B cell (primary cell): ENCODE measurements at regions not wholly inside any gene's neighbourhood (a gene's known extent, or its start where the extent isn't known, plus 50 kb on each side); places are given as distances from the start of the nearest gene placed in this dataset.

Experiments
- ATAC-seq: fragments of 200-7000 bp; cut with Tn5 transposase; one replicate; pipeline ENCODE4 v1.10.0; 2021; ENCODE audit warnings: low read depth, mild to moderate bottlenecking, moderate number of reproducible peaks, moderate library complexity
- CTCF ChIA-PET: fragments of 350-600 bp; sonication (Branson Sonifier 250); formaldehyde crosslinking; loops from one replicate; lab custom pipeline; 2021; ENCODE audit warnings: antibody characterized with exemption, inconsistent platforms; lab: Charles Lee
- POLR2A ChIA-PET: fragments of 350-600 bp; sonication (Branson Sonifier 250); formaldehyde crosslinking; loops from one replicate; lab custom pipeline; 2021; ENCODE audit warnings: antibody characterized with exemption; lab: Charles Lee
- DNase-seq: peaks from one replicate; pipeline ENCODE4 v3.0.0; 2013
- H2AFZ ChIP-seq: 2 replicates; pipeline ENCODE4 v1.6.1; 2012; ENCODE audit warnings: mild to moderate bottlenecking, low read depth, low read length; ENCODE audit not compliant: insufficient read depth, poor library complexity, severe bottlenecking
- H3K27ac ChIP-seq, 2 donors: 1 replicate in 1 of 2; 2 replicates in 1 of 2; pipeline ENCODE4 v1.5.1; 2012 to 2013; ENCODE audit warnings: low read length in 2 of 2, mild to moderate bottlenecking in 2 of 2, moderate library complexity in 1 of 2
- H3K27me3 ChIP-seq, 4 experiments: fragments of 200-600 bp in 1 of 4; sonication (generic) in 1 of 4; replicated peaks in 1 of 4; 1 replicate in 2 of 4; 2 replicates in 2 of 4; pipeline versions ENCODE4 v1.6.1 to v1.7.0; 2013 to 2016; ENCODE audit warnings: low read length in 3 of 4, mild to moderate bottlenecking in 2 of 4, mixed read lengths in 1 of 4, moderate library complexity in 1 of 4; ENCODE audit not compliant: insufficient read depth in 4 of 4, control insufficient read depth in 3 of 4; ENCODE audit errors: control extremely low read depth in 1 of 4
- H3K36me3 ChIP-seq, 2 experiments: replicated peaks in 1 of 2; 1 replicate in 1 of 2; 2 replicates in 1 of 2; pipeline versions ENCODE4 v1.6.1 to v1.7.1; 2013; ENCODE audit warnings: low read length in 1 of 2; ENCODE audit not compliant: insufficient read depth in 2 of 2, control insufficient read depth in 1 of 2; ENCODE audit errors: control extremely low read depth in 1 of 2, extremely low read depth in 1 of 2
- H3K4me1 ChIP-seq, 2 donors: fragments of 200-600 bp in 1 of 2; sonication (generic) in 1 of 2; 1 replicate in 1 of 2; 2 replicates in 1 of 2; pipeline versions ENCODE4 v1.5.1 to v1.6.1; 2013 to 2017; ENCODE audit warnings: low read length in 2 of 2; ENCODE audit not compliant: control insufficient read depth in 2 of 2, insufficient read depth in 2 of 2
- H3K4me2 ChIP-seq: replicated peaks from 2 replicates; pipeline ENCODE3; 2012; ENCODE audit warnings: mild to moderate bottlenecking, low read depth, low read length; ENCODE audit not compliant: poor library complexity, severe bottlenecking
- H3K4me3 ChIP-seq, 5 experiments: fragments of 200-600 bp in 1 of 5; sonication (generic) in 1 of 5; 1 replicate in 3 of 5; 2 replicates in 2 of 5; pipeline versions ENCODE4 v1.5.1 to v1.7.0; 2011 to 2016; ENCODE audit warnings: low read length in 4 of 5, mild to moderate bottlenecking in 4 of 5, low read depth in 2 of 5, control low read depth in 1 of 5, moderate library complexity in 1 of 5; ENCODE audit not compliant: insufficient read depth in 1 of 5; ENCODE audit errors: control extremely low read depth in 1 of 5, extremely low read depth in 1 of 5
- H3K79me2 ChIP-seq: fragments of 200-600 bp; sonication (generic); one replicate; pipeline ENCODE4 v1.6.0; 2016; ENCODE audit warnings: low read length; ENCODE audit not compliant: control insufficient read depth, insufficient read depth
- H3K9ac ChIP-seq: fragments of 200-600 bp; sonication (generic); 2 replicates; pipeline ENCODE4 v1.6.1; 2017; ENCODE audit warnings: mild to moderate bottlenecking, low read length, moderate library complexity
- H3K9me3 ChIP-seq, 3 donors: one replicate each; pipeline versions ENCODE4 v1.6.1 to v1.7.1; 2013; ENCODE audit warnings: low read length in 2 of 3; ENCODE audit not compliant: control insufficient read depth in 2 of 3, insufficient read depth in 1 of 3; ENCODE audit errors: control extremely low read depth in 1 of 3
- H4K20me1 ChIP-seq: 2 replicates; pipeline ENCODE4 v1.6.0; 2012; ENCODE audit warnings: mild to moderate bottlenecking, low read length; ENCODE audit not compliant: insufficient read depth, control insufficient read depth, poor library complexity, severe bottlenecking
- H3K27ac Mint-ChIP-seq: one replicate; pipeline ENCODE4 v1.8.0; 2021; ENCODE audit warnings: mixed read lengths
- H3K27me3 Mint-ChIP-seq: one replicate; pipeline ENCODE4 v1.8.0; 2021; ENCODE audit warnings: mixed read lengths
- H3K4me1 Mint-ChIP-seq: one replicate; pipeline ENCODE4 v1.8.0; 2021; ENCODE audit warnings: mixed read lengths
- H3K4me3 Mint-ChIP-seq: one replicate; pipeline ENCODE4 v1.8.0; 2021; ENCODE audit warnings: mixed read lengths
- H3K9me3 Mint-ChIP-seq: one replicate; pipeline ENCODE4 v1.8.0; 2022; ENCODE audit warnings: mixed read lengths; ENCODE audit not compliant: insufficient read depth
- EZH2 ChIP-seq: IDR thresholded peaks from 2 replicates; pipeline ENCODE4 v1.6.1; 2012; ENCODE audit warnings: borderline replicate concordance, low read depth, mild to moderate bottlenecking, moderate library complexity, low read length; ENCODE audit not compliant: insufficient read depth, poor library complexity, severe bottlenecking
- WGBS: methylation state at CpG from one replicate; pipeline ENCODE4 v1.1.5; 2013; ENCODE audit warnings: missing lambda C conversion rate; ENCODE audit not compliant: insufficient coverage; 5-methylcytosine and 5-hydroxymethylcytosine counted together
- intact Hi-C: fragments of 100-400 bp; cut with micrococcal nuclease; formaldehyde crosslinking; loops from one replicate; pipeline ENCODE4 v1.10.0; 2022
- TF ChIP-seq, protein P1 (sequence below): fragments of 200-600 bp; IDR thresholded peaks from one replicate; pipeline ENCODE4 v1.8.0; 2022; ENCODE audit warnings: antibody characterized with exemption, mild to moderate bottlenecking

- POLR2A ChIA-PET = no interaction called here
- CTCF ChIA-PET = no interaction called here
- ATAC-seq (no peak), DNase-seq (no peak)
- TF ChIP-seq, protein P1, sequence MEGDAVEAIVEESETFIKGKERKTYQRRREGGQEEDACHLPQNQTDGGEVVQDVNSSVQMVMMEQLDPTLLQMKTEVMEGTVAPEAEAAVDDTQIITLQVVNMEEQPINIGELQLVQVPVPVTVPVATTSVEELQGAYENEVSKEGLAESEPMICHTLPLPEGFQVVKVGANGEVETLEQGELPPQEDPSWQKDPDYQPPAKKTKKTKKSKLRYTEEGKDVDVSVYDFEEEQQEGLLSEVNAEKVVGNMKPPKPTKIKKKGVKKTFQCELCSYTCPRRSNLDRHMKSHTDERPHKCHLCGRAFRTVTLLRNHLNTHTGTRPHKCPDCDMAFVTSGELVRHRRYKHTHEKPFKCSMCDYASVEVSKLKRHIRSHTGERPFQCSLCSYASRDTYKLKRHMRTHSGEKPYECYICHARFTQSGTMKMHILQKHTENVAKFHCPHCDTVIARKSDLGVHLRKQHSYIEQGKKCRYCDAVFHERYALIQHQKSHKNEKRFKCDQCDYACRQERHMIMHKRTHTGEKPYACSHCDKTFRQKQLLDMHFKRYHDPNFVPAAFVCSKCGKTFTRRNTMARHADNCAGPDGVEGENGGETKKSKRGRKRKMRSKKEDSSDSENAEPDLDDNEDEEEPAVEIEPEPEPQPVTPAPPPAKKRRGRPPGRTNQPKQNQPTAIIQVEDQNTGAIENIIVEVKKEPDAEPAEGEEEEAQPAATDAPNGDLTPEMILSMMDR = no peak
- TF ChIP-seq EZH2 = no peak
- Histone ChIP-seq H3K36me3 (no peaks in the 10 kb centered on the region), H3K4me1 (no peaks in the 10 kb centered on the region), H3K27ac (no peak overlapping the region), H2AFZ (no peak overlapping the region), H3K27me3 (no peaks in the 10 kb centered on the region), H3K9ac (no peak overlapping the region), H3K9me3 (peaks cover 0 to 4% (median 0%) of the 10 kb centered on the region in 3 donors), H4K20me1 (no peaks in the 10 kb centered on the region), H3K4me3 (no peak overlapping the region), H3K79me2 (no peaks in the 10 kb centered on the region), H3K4me2 (no peak overlapping the region)
- no peak overlapping the region for H3K27ac Mint-ChIP-seq
- peaks cover under 1% of the 10 kb centered on the region for H3K9me3 Mint-ChIP-seq
- WGBS = 93% methylated on average over 5 of the region's 9 CpGs
- no peaks in the 10 kb centered on the region for H3K4me1 Mint-ChIP-seq
- intact Hi-C loops = no loop called here
- H3K27me3 Mint-ChIP-seq = peaks cover 4% of the 10 kb centered on the region
- no peak overlapping the region for H3K4me3 Mint-ChIP-seq
Observed at GRCh38 chr15:38930851-38931572, 366.4 kb upstream of the RASGRP1 start.

DNA sequence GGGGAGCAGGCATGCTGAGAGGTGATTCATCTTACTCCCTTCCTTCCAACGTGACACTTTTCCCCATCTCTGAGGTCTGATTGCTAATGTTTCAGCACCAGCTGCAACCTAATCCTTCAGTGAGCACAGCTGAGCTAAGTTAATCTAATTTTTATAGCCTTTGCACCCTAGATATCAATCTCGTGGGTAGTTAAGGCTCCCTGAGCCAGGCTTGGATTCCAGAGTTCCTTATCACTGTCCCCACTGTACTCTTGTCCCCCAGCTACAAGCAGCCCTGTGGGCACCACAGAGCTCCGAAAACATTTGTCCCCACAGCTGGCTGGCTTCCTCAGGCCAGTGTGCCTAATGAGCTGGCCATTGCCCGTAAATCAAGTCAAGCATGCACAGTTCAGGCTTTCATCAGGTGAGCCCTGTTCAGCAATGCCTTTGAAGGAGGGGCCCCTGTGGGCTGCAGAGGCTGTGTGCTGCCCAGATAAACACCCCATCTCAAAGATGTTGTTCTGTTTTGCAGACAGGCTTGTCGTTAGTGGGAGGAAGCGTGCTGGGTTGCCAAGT lies 376.9 kb upstream of the RASGRP1 start:
- H3K4me1 ChIP-seq = no peaks in the 10 kb centered on the region
- Mint-ChIP-seq H3K27ac (no peak overlapping the region), H3K9me3 (no peaks in the 10 kb centered on the region), H3K4me3 (no peak overlapping the region), H3K27me3 (no peaks in the 10 kb centered on the region), H3K4me1 (no peaks in the 10 kb centered on the region)
- intact Hi-C loops = no loop called here
- 79% methylated on average over 6 of the region's 6 CpGs for WGBS
- TF ChIP-seq EZH2 = no peak
- TF ChIP-seq, protein P1 = no peak
- no peak overlapping the region for H3K9ac ChIP-seq
- H3K79me2 ChIP-seq = no peaks in the 10 kb centered on the region
- no peak for ATAC-seq
- ChIA-PET POLR2A (no interaction called here), CTCF (no interaction called here)
- H3K4me2 ChIP-seq = no peak overlapping the region
- no peak overlapping the region for H3K4me3 ChIP-seq
- H3K27ac ChIP-seq = no peak overlapping the region
- no peaks in the 10 kb centered on the region for H4K20me1 ChIP-seq
- no peaks in the 10 kb centered on the region for H3K27me3 ChIP-seq
- no peak overlapping the region for H2AFZ ChIP-seq
- no peaks in the 10 kb centered on the region for H3K9me3 ChIP-seq
- DNase-seq = no peak
- H3K36me3 ChIP-seq = no peaks in the 10 kb centered on the region
